Uterus (tissue), 2 donors: ENCODE measurements at regions not wholly inside any gene's neighbourhood (a gene's known extent, or its start where the extent isn't known, plus 50 kb on each side); places are given as distances from the start of the nearest gene placed in this dataset.

Experiments used
- POLR2A ChIP-seq, 2 donors: fragments of 450-650 bp; IDR thresholded peaks; one replicate each; pipeline ENCODE4 v1.6.1; 2016; ENCODE audit warnings: antibody characterized with exemption in 2 of 2, mild to moderate bottlenecking in 1 of 2, moderate library complexity in 1 of 2
- TF ChIP-seq, protein P1 (sequence below), 4 experiments: fragments of 200-600 bp in 2 of 4; fragments of 450-650 bp in 2 of 4; sonication (generic) in 2 of 4; IDR thresholded peaks; one replicate each; pipeline ENCODE4 v1.5.1; 2016 to 2019; ENCODE audit warnings: antibody characterized with exemption in 4 of 4, mild to moderate bottlenecking in 2 of 4, moderate library complexity in 1 of 4

DNA sequence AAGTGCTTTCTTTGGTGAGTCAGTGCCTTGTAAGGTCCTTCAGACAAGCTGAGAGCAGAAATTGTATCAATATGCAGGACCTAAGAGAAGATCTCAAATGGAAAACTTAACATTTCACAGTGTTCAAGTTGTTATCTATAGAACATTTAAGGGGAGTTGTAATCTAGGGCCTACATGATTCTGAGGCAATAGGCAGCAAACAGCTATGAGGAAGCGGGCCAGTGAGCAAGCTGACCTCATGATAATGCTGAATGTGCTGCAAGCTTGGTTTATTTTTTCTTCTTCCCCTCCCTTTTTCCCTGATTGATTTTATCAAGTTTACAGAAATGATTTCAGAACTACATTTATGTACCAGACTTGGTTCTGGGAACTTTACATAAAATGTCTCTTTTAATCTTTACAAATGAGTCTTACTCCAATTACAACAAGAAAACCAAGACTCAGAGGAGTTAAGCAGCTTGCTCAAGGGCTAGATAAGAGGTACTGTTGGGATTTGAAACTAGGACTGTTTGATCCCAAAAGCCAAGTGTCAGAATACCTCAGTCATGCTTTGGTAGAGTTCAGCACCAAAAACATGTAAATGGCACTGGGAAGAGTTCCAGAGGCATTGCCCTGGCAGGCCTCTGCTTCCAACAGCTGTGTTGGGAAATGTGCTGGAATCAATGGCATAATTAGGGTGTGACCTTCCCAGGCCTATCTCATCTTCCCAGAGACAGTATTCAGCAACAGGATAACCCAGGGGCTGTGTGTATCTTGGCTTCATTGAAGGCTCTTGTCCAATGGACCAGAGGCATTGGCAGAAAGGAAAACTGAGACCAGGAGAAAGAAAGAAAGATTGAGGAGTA is 130.1 kb downstream of the LRRC70 start:
- no peak for TF ChIP-seq POLR2A (IDR thresholded peaks at IDR 0.05)
- TF ChIP-seq, protein P1, sequence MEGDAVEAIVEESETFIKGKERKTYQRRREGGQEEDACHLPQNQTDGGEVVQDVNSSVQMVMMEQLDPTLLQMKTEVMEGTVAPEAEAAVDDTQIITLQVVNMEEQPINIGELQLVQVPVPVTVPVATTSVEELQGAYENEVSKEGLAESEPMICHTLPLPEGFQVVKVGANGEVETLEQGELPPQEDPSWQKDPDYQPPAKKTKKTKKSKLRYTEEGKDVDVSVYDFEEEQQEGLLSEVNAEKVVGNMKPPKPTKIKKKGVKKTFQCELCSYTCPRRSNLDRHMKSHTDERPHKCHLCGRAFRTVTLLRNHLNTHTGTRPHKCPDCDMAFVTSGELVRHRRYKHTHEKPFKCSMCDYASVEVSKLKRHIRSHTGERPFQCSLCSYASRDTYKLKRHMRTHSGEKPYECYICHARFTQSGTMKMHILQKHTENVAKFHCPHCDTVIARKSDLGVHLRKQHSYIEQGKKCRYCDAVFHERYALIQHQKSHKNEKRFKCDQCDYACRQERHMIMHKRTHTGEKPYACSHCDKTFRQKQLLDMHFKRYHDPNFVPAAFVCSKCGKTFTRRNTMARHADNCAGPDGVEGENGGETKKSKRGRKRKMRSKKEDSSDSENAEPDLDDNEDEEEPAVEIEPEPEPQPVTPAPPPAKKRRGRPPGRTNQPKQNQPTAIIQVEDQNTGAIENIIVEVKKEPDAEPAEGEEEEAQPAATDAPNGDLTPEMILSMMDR (IDR thresholded peaks at IDR 0.05) = no peak
